ENCODE measurements at regions not wholly inside any gene's neighbourhood (a gene's known extent, or its start where the extent isn't known, plus 50 kb on each side); places are given as distances from the start of the nearest gene placed in this dataset.
"Not testable (repeated sequence)": the region's sequence is repeated elsewhere in the genome, so short reads cannot be mapped to it uniquely, and the experiment has no call there.

DNA sequence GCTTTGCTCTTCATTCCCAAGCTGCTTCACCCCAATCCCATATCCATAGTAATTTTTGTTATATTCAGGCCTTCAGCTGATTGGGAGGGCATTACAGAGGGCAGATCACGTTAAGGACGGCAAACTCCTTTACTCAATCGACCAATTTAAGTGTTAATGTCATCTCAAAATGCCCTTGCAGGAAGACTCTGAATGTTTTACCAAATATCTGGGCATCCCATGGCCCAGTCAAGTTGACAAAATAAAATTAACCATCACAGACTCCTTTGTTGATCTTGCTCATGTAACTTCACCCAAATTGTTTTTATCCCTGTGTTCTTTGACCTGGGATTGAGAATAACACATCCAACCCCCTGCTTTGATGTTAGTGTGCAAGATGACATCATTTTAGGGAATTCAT, 1018.3 kb upstream of the LCORL start:
- H3K27ac ChIP-seq, result no peak overlapping the region
- DNase-seq (ENCODE audit: low read depth, low spot score), result no peak

DNA sequence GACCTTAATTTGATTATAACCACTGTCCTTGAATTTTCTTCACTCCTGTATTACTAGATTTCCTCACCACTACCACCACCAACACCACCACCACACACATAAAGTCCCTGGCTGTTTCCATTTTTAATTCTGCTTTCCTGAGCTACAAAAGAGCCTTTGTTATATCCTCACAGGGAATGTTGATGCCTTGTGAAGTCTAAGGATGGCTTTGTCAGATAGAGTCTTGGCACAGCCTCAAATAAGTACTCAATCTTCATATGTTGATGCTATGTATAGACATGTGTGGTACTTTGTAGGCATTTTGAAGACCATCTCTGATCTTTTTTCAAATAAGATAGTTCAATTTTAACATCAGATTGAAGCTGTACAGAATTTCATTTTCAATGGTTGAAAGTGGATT, 1016.7 kb upstream of the LCORL start:
- H3K27ac ChIP-seq, result no peak overlapping the region
- no peak for DNase-seq (ENCODE audit: low read depth, low spot score)

DNA sequence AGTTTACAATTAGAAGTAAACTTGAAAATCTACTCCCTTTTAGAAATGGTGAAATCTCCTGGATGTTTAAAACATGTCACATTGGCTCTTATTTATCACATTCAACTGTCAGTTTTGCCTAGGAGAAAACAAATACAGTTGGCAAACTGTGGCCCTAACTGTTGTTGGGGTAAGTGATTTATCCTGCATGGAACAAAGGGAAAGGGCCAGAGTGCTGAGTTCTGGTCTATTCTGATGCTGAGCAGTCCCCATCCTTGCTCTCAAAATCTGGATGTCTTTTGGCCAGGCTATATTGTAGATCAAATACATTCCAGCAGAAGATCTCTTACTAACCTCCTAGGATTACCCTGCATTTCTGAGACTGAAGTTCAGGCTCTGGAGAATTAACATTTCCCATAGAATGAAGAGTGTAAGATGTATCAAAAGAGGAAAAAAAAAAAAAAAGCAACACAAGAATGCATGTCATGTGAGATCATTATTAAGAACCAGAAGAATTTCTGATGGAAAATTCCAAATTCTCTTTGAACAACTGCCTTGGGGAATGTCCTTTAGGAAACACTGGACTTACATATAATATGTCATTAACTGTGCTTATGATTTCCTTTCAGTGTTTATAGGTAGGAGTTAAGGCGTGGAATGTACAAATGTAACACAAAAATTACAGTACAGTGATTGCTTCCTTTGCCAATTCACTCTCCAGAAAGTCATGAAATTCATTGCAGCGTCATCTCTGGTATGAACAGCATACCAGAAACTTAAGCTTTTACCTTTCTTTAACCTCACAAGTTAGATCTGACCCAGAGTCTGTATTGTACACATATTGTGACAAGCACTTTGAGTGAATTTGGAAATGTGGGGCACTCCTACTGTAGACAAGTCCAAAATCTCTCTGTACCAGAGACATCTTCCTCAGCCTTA, 1012.5 kb upstream of the LCORL start:
- no peak for DNase-seq (ENCODE audit: low read depth, low spot score)
- H3K27ac ChIP-seq, result no peak overlapping the region

- no peak overlapping the region for H3K27ac ChIP-seq
- no peak for DNase-seq (ENCODE audit: low read depth, low spot score)
These were observed 1009.0 kb upstream of the LCORL start for GRCh38 chr4:19030536-19030935.

- no peak overlapping the region for H3K27ac ChIP-seq
- DNase-seq (ENCODE audit: low read depth, low spot score), result no peak
These were observed 1008.5 kb upstream of the LCORL start for GRCh38 chr4:19030048-19030447.

- H3K27ac ChIP-seq, result no peak overlapping the region
- no peak for DNase-seq (ENCODE audit: low read depth, low spot score)
These were observed 1004.7 kb upstream of the LCORL start for GRCh38 chr4:19026281-19026680.

GRCh38 chr4:19025031-19025430, 1003.5 kb upstream of the LCORL start:
- no peak overlapping the region for H3K27ac ChIP-seq
- no peak for DNase-seq (ENCODE audit: low read depth, low spot score)

GRCh38 chr4:19024047-19024446, 1002.5 kb upstream of the LCORL start:
- H3K27ac ChIP-seq, result no peak overlapping the region
- DNase-seq (ENCODE audit: low read depth, low spot score), result no peak

GRCh38 chr4:19021617-19022016, 1000.1 kb upstream of the LCORL start:
- DNase-seq (ENCODE audit: low read depth, low spot score), result no peak

DNA sequence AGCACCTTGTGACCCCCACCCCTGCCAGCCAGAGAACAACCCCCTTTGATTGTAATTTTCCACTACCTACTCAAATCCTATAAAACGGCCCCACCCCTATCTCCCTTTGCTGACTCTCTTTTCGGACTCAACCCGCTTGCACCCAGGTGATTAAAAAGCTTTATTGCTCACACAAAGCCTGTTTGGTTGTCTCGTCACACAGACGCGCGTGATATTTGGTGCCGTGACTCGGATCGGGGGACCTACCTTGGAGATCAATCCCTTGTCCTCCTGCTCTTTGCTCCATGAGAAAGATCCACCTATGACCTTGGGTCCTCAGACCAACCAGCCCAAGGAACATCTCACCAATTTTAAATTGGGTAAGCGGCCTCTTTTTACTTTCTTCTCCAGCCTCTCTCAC, 995.0 kb upstream of the LCORL start:
- H3K27ac ChIP-seq; DNase-seq (ENCODE audit: low read depth, low spot score): not testable (repeated sequence)

More at GRCh38 chr4:19021617-19022016, 1000.1 kb upstream of the LCORL start:
- no peak overlapping the region for H3K27ac ChIP-seq

- no peak overlapping the region for H3K27ac ChIP-seq
- DNase-seq (ENCODE audit: low read depth, low spot score), result no peak
These were observed 993.0 kb upstream of the LCORL start for GRCh38 chr4:19014594-19014993.

DNA sequence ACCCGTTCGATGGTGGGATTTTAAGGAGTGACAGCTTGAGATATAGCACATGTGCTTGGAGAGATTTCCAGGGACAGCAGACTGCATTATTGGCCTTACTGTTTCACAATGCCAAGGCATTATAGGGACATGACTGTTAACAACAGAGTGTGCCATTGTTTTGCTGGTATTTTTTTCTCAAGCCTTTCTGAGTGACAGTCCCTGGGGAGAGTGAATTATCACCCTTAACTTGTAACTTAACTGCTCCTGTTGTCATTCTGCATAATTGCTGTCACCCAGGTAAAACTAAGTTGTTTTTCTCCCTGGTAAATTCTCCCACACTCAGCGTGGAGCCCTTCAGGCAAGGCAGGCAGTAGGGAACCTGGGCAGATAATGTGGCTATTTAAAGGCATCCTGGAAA, 989.2 kb upstream of the LCORL start:
- no peak for DNase-seq (ENCODE audit: low read depth, low spot score)
- H3K27ac ChIP-seq, result no peak overlapping the region

DNA sequence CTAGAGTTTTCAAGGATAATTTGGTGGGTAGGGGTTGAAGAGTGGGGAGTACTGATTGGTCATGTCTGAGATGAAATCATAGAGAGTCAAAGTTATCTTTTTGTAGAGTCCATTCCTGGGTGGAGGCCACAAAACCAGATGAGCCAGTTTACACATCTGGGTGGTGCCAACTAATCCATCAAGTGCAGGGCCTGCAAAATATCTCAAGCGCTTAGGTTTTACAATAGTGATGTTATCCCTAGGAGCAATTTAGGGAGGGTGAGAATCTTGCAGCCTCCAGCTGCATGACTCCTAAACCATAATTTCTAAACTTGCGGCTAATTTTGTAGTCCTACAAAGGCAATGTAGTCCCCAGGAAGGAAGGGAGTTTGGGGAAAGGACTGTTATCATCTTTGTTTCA, 988.3 kb upstream of the LCORL start:
- no peak overlapping the region for H3K27ac ChIP-seq
- DNase-seq (ENCODE audit: low read depth, low spot score), result no peak

GRCh38 chr4:19005211-19005610, 983.7 kb upstream of the LCORL start:
- no peak for DNase-seq (ENCODE audit: low read depth, low spot score)
- H3K27ac ChIP-seq, result no peak overlapping the region

DNA sequence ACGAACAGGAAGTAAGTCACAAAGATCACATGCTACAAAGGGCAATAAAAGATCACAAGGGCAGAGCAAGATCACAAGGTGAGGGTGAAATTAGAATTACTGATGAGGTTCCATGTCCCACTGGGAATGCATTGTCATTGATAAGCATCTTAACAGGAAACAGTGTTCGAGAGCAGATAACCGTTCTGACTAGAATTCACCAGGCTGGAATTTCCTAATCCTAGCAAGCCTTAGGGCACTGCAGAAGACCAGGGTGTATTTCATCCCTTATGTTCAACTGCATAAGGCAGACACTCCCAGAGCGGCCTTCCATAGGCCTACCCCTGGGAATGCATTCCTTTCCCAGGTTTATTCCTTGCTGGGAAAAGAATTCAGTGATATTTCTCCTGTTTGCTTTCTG, 980.6 kb upstream of the LCORL start:
- H3K27ac ChIP-seq, result no peak overlapping the region

DNA sequence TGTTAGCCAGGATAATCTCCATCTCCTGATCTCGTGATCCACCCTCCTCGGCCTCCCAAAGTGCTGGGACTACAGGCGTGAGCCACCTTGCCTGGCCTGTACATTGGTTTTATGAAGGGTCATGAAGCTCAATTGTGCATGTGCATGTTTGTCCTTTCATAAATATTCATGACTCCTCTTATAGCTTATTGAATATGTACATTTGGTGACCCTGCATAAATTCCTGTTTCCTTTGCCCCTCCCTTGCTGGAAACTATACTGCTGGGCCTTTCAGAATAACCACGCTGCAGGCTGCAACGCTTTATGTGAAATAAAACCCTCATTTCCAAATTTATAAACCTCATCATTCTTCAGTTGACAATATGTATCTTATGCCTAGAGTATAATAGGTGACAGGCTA, 978.0 kb upstream of the LCORL start:
- DNase-seq (ENCODE audit: low read depth, low spot score), result no peak
- H3K27ac ChIP-seq, result no peak overlapping the region

More for the DNA sequence above, 980.6 kb upstream of the LCORL start:
- no peak for DNase-seq (ENCODE audit: low read depth, low spot score)

- no peak for DNase-seq (ENCODE audit: low read depth, low spot score)
- H3K27ac ChIP-seq, result peak overlapping the region; percentile 64
These were observed 959.7 kb upstream of the LCORL start for GRCh38 chr4:18981234-18981615.

DNA sequence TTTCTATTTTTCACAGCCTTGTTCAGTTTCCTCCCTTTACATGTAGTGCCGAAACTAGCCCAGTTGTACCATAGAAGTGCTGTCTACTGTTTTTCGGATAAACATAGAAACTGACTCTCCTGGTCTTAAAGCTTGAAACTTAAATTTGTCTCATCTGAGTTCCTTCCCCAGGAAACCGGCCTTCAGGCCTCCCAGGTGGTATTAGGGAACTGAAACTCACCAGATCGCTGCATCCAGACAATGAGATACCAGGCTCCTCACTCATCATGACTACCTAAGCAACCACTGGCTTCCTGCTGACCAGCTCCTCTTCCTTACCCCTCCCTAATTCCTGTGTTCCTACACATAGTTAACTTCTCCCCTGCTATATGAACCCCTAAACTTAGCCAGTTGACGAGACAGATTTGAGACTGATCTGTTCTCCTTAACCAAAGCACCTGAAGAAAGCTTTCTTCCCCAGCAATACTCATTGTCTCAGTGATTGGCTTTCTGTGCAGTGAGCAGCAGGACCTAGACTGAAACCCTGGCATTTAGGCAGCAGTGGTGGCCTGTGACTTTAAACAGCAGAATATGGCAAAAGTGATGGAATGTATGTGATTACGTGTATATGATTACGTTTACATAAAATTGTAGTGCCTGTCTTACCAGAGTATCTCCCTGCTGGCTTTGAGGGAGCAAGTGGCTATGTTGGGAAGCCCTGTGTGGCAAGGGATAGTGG, 959.1 kb upstream of the LCORL start:
- no peak for DNase-seq (ENCODE audit: low read depth, low spot score)
- H3K27ac ChIP-seq, result peak overlapping the region; percentile 64

DNA sequence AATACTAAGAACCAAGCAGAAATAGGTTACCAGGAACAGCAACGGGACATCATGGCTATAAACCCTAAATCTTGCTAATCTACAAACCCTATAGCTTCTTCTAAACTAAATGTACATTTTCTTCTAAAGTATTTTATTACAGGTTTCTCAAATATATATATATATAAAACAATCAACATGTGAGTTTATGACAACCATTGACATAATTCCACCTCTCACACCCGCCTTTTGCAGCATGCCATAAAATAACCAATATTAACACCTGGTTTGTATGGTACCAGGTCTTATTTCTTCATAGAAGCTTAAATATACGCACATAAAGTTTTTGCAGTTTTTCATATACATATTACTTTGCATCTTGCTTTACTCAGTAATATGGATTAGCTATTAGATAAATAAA, 955.3 kb upstream of the LCORL start:
- no peak for DNase-seq (ENCODE audit: low read depth, low spot score)
- no peak overlapping the region for H3K27ac ChIP-seq

DNA sequence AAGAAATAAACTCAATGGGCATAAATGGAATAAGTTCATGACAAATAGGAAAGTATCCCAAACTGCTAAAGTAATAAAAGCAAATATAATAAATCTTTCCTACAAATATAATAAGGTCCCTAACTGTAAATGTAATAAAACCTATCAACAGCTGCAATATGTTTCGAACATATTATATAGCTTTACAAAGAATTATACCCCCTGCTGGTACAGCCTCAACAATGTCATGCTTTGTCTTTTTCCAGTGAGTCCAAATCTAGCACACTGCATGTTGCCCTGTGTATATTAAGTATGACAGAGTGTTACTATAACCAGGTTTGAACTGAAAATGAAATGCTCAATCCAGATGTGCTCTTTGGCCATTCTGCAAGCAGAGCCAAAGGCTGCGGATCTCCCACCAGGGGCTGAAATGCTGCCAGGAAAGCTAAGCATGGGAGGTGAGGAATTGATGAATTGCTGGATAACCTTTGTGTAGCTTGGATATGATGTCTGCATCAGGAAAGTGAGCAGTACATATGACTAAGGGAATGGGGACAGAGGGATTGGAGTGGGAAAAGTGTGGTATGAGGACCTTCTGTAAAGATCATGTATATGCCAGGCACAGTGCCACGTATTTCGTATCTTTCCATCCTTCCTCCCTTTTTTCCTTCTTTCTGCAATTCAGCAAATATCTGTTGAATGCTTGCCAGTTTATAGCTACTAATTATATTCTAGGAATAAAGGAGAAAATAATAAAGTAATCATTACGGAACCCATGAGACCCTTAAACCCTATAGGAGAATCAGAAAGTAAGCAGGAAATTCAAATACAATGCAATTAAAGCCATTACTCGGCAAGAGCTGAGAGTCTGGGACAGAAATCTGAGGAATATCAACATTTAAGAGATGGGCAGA, 954.6 kb upstream of the LCORL start:
- H3K27ac ChIP-seq, result no peak overlapping the region
- no peak for DNase-seq (ENCODE audit: low read depth, low spot score)

- DNase-seq (ENCODE audit: low read depth, low spot score), result no peak
- no peak overlapping the region for H3K27ac ChIP-seq
These were observed 951.7 kb upstream of the LCORL start for GRCh38 chr4:18973296-18973695.

Data from epithelial cell of prostate (primary cell).